ENCODE measurements at regions not wholly inside any gene's neighbourhood (a gene's known extent, or its start where the extent isn't known, plus 50 kb on each side); places are given as distances from the start of the nearest gene placed in this dataset.

- Histone ChIP-seq H3K23ac (ENCODE audit: insufficient read length, low read depth, low read length) (no peak overlapping the region), H3K18ac (ENCODE audit: insufficient read length, low read depth, low read length) (no peak overlapping the region), H2BK15ac (ENCODE audit: low read depth, low read length) (no peak overlapping the region), H3K79me1 (ENCODE audit: insufficient read depth, low read depth, low read length, poor library complexity, severe bottlenecking) (no peaks in the 10 kb centered on the region), H3K23me2 (ENCODE audit: insufficient read length, low read depth, low read length, poor library complexity, severe bottlenecking) (no peaks in the 10 kb centered on the region), H3K56ac (ENCODE audit: insufficient read length, low read depth, low read length) (no peak overlapping the region), H3K14ac (ENCODE audit: insufficient read depth, low read length) (no peak overlapping the region), H3K27ac (ENCODE audit: insufficient read length, low read depth, low read length) (no peak overlapping the region), H2AK5ac (ENCODE audit: insufficient read length, low read length) (no peak overlapping the region), H3K9ac (ENCODE audit: extremely low read depth, insufficient read length, low read length) (no peak overlapping the region), H3K27me3 (ENCODE audit: insufficient read depth, low read length) (no peaks in the 10 kb centered on the region), H2BK20ac (ENCODE audit: low read depth, low read length, poor library complexity, severe bottlenecking) (no peak overlapping the region), H3K4ac (ENCODE audit: low read depth, low read length) (no peak overlapping the region), H3K9me3 (ENCODE audit: control insufficient read depth, low read depth, low read length) (no peaks in the 10 kb centered on the region), H2BK12ac (ENCODE audit: insufficient read length, low read depth, low read length) (no peak overlapping the region), H2BK5ac (ENCODE audit: insufficient read length, low read length) (no peak overlapping the region), H4K5ac (ENCODE audit: insufficient read length, low read depth, low read length) (no peak overlapping the region), H3K79me2 (ENCODE audit: insufficient read depth, low read length) (no peaks in the 10 kb centered on the region), H4K8ac (replicated peaks; ENCODE audit: insufficient read length, low read depth, low read length) (no peak overlapping the region), H3K4me1 (ENCODE audit: insufficient read depth, low read length) (no peaks in the 10 kb centered on the region), H4K20me1 (ENCODE audit: control insufficient read depth, insufficient read depth, insufficient read length) (no peaks in the 10 kb centered on the region), H3K4me2 (ENCODE audit: insufficient read depth, insufficient read length, low read length) (no peak overlapping the region), H2BK120ac (ENCODE audit: low read depth, low read length, poor library complexity, severe bottlenecking) (no peak overlapping the region), H4K91ac (ENCODE audit: insufficient read length, low read depth, low read length) (no peak overlapping the region), H2AFZ (ENCODE audit: low read length) (no peak overlapping the region), H3T11ph (ENCODE audit: low read length) (no peak overlapping the region)
- H3K9me3 Mint-ChIP-seq: no peaks in the 10 kb centered on the region
- no peak for TF ChIP-seq CTCF (conservative IDR thresholded peaks at IDR 0.05)
- no peak for DNase-seq
- H3K4me3 Mint-ChIP-seq: no peak overlapping the region
- no peak overlapping the region for H3K27ac Mint-ChIP-seq
- no peaks in the 10 kb centered on the region; a peak in 1 of 7 replicates for H3K36me3 Mint-ChIP-seq (ENCODE audit: insufficient read depth in 1 of 3, low read depth in 3 of 3)
- WGBS (ENCODE audit: extremely low coverage, insufficient read length, low lambda C conversion rate): no CpG with 5 or more reads among the region's 3 CpGs
- H3K27me3 Mint-ChIP-seq (ENCODE audit: low read depth): no peaks in the 10 kb centered on the region
- peaks cover 0 to 7% of the 10 kb centered on the region in 2 experiments; a peak in 2 of 4 replicates for H3K4me1 Mint-ChIP-seq
Observed at GRCh38 chr1:222033450-222033849, 291.6 kb upstream of the DUSP10 start.
